ENCODE measurements at regions not wholly inside any gene's neighbourhood (a gene's known extent, or its start where the extent isn't known, plus 50 kb on each side); places are given as distances from the start of the nearest gene placed in this dataset.
A peak's percentile ranks its signal among the peaks of the same experiment; 100 is the strongest.

DNA sequence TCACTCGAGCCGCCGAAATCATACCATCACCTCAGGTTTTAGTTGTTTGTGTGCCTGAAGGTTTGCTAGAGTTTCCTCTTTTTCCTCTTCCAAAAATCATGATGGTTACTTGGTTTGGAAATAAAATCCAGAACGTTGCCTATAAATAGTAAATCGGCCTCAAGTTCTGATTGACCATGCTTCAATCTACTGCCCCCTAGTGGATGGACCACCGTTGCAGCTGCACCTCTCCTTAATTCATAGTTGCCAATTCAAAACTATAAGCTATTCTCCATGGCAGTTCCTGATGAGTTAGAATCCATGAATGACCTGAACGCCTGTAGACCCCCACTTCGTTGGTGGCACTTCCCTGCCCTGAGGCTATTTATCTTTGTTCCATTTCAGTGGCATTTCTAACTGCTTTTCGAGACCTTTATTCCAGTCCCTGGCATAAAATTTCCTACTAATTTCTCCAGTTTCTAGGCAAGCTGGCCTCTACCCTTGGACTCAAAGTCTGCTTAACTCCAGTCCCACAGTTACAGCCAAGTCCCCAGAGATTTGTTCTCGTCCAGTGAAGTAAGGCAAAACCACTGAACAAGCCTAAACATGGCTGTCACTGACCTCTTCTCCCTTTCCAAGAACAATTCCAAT is 422.6 kb downstream of the EFNA5 start (continued):
- TF ChIP-seq ZNF274 (IDR thresholded peaks at IDR 0.05; ENCODE audit: low read depth, low read length) (no peak), RAD21 (IDR thresholded peaks at IDR 0.05; ENCODE audit: low read depth) (peak; percentile 71), EGR1 (IDR thresholded peaks at IDR 0.05; ENCODE audit: low read depth) (no peak), POLR2A (IDR thresholded peaks at IDR 0.05; ENCODE audit: borderline replicate concordance, extremely low read depth, insufficient read depth, insufficient read length) (no peak), ZFX (IDR thresholded peaks at IDR 0.05) (no peak), EZH2 (IDR thresholded peaks at IDR 0.05) (no peak), CEBPB (IDR thresholded peaks at IDR 0.05; ENCODE audit: low read depth) (no peak)
- TF ChIP-seq, protein P1, sequence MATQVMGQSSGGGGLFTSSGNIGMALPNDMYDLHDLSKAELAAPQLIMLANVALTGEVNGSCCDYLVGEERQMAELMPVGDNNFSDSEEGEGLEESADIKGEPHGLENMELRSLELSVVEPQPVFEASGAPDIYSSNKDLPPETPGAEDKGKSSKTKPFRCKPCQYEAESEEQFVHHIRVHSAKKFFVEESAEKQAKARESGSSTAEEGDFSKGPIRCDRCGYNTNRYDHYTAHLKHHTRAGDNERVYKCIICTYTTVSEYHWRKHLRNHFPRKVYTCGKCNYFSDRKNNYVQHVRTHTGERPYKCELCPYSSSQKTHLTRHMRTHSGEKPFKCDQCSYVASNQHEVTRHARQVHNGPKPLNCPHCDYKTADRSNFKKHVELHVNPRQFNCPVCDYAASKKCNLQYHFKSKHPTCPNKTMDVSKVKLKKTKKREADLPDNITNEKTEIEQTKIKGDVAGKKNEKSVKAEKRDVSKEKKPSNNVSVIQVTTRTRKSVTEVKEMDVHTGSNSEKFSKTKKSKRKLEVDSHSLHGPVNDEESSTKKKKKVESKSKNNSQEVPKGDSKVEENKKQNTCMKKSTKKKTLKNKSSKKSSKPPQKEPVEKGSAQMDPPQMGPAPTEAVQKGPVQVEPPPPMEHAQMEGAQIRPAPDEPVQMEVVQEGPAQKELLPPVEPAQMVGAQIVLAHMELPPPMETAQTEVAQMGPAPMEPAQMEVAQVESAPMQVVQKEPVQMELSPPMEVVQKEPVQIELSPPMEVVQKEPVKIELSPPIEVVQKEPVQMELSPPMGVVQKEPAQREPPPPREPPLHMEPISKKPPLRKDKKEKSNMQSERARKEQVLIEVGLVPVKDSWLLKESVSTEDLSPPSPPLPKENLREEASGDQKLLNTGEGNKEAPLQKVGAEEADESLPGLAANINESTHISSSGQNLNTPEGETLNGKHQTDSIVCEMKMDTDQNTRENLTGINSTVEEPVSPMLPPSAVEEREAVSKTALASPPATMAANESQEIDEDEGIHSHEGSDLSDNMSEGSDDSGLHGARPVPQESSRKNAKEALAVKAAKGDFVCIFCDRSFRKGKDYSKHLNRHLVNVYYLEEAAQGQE (IDR thresholded peaks at IDR 0.05; ENCODE audit: low read depth), result no peak

DNA sequence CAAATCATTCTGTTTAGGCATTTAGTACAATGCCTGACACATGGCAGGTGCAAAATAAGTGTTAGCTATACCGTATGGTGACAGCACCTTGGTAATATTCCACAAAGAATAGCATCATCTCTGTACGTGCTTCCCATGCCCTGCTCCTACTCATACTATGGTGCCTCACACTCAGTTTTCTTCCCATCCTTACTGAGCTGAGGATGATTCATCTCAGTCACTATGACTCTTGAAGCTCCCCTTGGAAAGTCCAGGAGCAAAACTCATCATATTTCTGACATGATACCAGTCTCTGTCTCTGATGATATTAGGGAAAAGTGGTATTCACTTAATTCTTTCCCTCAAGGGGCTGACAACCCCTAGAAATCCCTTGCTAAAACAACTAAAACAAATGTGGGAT is 423.3 kb downstream of the EFNA5 start:
- no peak overlapping the region for H2AFZ ChIP-seq (ENCODE audit: low read depth, low read length, poor library complexity, severe bottlenecking)
- H3K79me2 ChIP-seq (ENCODE audit: insufficient read depth, low read length), result no peaks in the 10 kb centered on the region
- no peaks in the 10 kb centered on the region for H3K9me3 ChIP-seq (ENCODE audit: control insufficient read depth in 1 of 2, insufficient read depth in 1 of 2, low read depth in 1 of 2, low read length in 2 of 2)
- ChIA-PET CTCF (interaction anchor here (0.6 to 2.2 kb wide), 11 partner anchors 10 to 978 kb away, joined by 3 to 14 read pairs (median 3); no protein-coding TSS in a partner anchor), RAD21 (ENCODE audit: low non-redundant PET in 1 of 2, low total read pairs in 2 of 2, uncharacterized antibody in 2 of 2, unreplicated experiment in 2 of 2) (no interaction called here), POLR2A (no interaction called here)
- intact Hi-C loops (cut with micrococcal nuclease), result loop anchor here (10.0 kb wide), 1 partner anchor 427 kb away; the partner anchor contains the start of gene EFNA5
- H3K9me2 ChIP-seq (ENCODE audit: insufficient read depth), result no peaks in the 10 kb centered on the region
- H3K4me2 ChIP-seq (ENCODE audit: low read length), result no peak overlapping the region
- H3K27ac ChIP-seq (ENCODE audit: low read depth, low read length), result no peak overlapping the region
- TF ChIP-seq YY1 (IDR thresholded peaks at IDR 0.05; ENCODE audit: extremely low read depth, insufficient replicate concordance, low read depth, low read length) (no peak), RAD21 (IDR thresholded peaks at IDR 0.05; ENCODE audit: low read depth) (no peak), TCF7L2 (IDR thresholded peaks at IDR 0.05; ENCODE audit: borderline replicate concordance, extremely low read depth, insufficient read depth, insufficient read length) (no peak), ELF1 (IDR thresholded peaks at IDR 0.05; ENCODE audit: borderline replicate concordance, low read depth) (no peak)
- H3K4me3 ChIP-seq (replicated peaks in 1 of 2; ENCODE audit: low read depth in 1 of 2, low read length in 2 of 2), result no peak overlapping the region
- H4K20me1 ChIP-seq (ENCODE audit: insufficient read depth), result no peaks in the 10 kb centered on the region
- H3K9ac ChIP-seq (ENCODE audit: low read length), result no peak overlapping the region
- BruUV-seq (replicated peaks), result no TSS peak
- no peaks in the 10 kb centered on the region for H3K36me3 ChIP-seq (ENCODE audit: control insufficient read depth in 1 of 2, insufficient read depth in 2 of 2, low read length in 2 of 2)
- DNase-seq (ENCODE audit: low read depth, low spot score), result no peak
- no peak for ATAC-seq
- H3K4me1 ChIP-seq (ENCODE audit: control insufficient read depth in 1 of 2, insufficient read depth in 2 of 2, low read length in 2 of 2), result no peaks in the 10 kb centered on the region
- H3K27me3 ChIP-seq (ENCODE audit: insufficient read depth, low read length), result no peaks in the 10 kb centered on the region

Measured in HCT116 (cell line).